ENCODE measurements at regions not wholly inside any gene's neighbourhood (a gene's known extent, or its start where the extent isn't known, plus 50 kb on each side); places are given as distances from the start of the nearest gene placed in this dataset.
A peak's percentile ranks its signal among the peaks of the same experiment; 100 is the strongest.

DNA sequence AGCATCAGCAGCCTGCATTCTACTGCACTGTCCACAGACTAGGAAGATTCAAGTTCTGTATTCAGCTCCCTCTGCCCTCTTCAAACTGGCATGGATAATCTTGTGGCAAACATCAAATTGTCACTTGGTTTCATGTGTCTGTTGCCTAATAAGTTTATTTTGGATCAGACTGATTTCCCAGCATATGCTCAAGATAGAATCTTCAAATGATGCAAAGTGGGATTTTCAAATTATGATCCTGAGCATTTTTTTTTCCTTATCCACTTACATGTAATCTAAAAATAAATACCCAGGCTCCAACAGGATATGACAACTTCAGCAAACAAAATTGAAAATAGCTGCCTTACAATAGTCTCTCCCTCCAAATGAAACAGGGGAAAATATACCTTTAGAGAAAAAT lies 160.9 kb upstream of the VRK2 start:
- no peak for DNase-seq
- Histone ChIP-seq H3K27me3 (replicated peaks) (no peaks in the 10 kb centered on the region), H3K27ac (no peak overlapping the region), H3K36me3 (replicated peaks) (no peaks in the 10 kb centered on the region), H3K4me3 (ENCODE audit: low read depth, low read length) (no peak overlapping the region)
- TF ChIP-seq CTCF (IDR thresholded peaks at IDR 0.05; ENCODE audit: low read depth, low read length, missing control alignments): no peak
- in situ Hi-C loops (cut with HindIII; ENCODE audit: low pct_ligation_motif_present, low sequenced_read_pairs): no loop called here

DNA sequence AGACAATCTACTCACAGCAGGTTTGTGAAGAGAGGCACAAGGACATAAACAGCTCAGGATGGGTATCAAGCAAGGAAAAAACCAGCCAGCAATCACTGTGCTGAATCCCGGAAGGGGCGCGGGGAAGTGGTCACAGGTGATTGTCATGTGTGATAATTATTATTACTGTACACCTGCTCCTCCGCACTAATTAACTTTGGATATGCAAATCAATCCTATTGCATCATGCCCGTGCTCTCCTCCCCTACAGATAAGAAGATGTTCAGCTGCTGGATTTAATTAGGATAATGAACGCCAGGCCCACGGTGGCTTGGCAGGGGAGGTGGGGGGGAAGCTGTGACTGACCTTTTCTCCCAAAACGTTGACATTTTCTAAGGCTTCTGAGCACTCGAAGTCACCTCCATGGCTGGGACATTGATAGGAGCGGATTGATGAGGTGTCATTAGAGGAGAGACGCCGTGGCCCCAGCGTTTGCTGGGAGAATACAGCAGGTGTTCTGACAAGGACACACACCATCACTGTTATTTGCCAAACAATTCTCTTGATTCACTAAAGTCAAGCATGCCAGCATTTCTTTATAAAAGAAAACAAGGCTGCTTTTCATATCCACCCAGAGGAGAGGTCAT lies 160.3 kb upstream of the VRK2 start:
- Histone ChIP-seq H3K27me3 (replicated peaks) (no peaks in the 10 kb centered on the region), H3K36me3 (replicated peaks) (no peaks in the 10 kb centered on the region), H3K27ac (no peak overlapping the region), H3K4me3 (ENCODE audit: low read depth, low read length) (no peak overlapping the region)
- no peak for DNase-seq
- TF ChIP-seq CTCF (IDR thresholded peaks at IDR 0.05; ENCODE audit: low read depth, low read length, missing control alignments): no peak
- in situ Hi-C loops (cut with HindIII; ENCODE audit: low pct_ligation_motif_present, low sequenced_read_pairs): no loop called here

GRCh38 chr2:57888463-57888862 lies 158.1 kb upstream of the VRK2 start:
- in situ Hi-C loops (cut with HindIII; ENCODE audit: low pct_ligation_motif_present, low sequenced_read_pairs): no loop called here
- no peak for DNase-seq
- no peaks in the 10 kb centered on the region for H3K36me3 ChIP-seq (replicated peaks)
- H3K4me3 ChIP-seq (ENCODE audit: low read depth, low read length): no peak overlapping the region
- TF ChIP-seq CTCF (IDR thresholded peaks at IDR 0.05; ENCODE audit: low read depth, low read length, missing control alignments): no peak
- H3K27me3 ChIP-seq (replicated peaks): no peaks in the 10 kb centered on the region
- no peak overlapping the region for H3K27ac ChIP-seq

DNA sequence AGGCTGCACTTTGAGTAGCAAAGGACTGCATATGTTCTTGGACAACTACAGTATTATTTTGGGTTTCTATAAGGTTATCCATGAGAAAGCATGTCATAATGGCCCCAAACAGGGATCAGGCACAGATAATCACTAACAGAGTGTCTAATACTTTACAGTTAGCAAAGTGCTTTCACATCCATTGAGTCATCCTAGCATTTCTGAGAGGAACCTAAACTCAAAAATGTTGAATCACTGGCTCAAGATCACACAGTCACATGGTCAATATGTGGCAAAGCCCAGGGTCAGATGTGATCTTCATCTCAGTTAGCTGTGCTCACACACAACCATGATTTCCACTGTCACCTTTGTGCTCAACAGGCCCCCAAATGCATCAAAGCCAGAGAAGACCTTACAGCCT lies 156.1 kb upstream of the VRK2 start:
- H3K27ac ChIP-seq: no peak overlapping the region
- H3K36me3 ChIP-seq (replicated peaks): no peaks in the 10 kb centered on the region
- in situ Hi-C loops (cut with HindIII; ENCODE audit: low pct_ligation_motif_present, low sequenced_read_pairs): no loop called here
- no peak overlapping the region for H3K4me3 ChIP-seq (ENCODE audit: low read depth, low read length)
- no peak for TF ChIP-seq CTCF (IDR thresholded peaks at IDR 0.05; ENCODE audit: low read depth, low read length, missing control alignments)
- no peaks in the 10 kb centered on the region for H3K27me3 ChIP-seq (replicated peaks)
- DNase-seq: peak; percentile 64

DNA sequence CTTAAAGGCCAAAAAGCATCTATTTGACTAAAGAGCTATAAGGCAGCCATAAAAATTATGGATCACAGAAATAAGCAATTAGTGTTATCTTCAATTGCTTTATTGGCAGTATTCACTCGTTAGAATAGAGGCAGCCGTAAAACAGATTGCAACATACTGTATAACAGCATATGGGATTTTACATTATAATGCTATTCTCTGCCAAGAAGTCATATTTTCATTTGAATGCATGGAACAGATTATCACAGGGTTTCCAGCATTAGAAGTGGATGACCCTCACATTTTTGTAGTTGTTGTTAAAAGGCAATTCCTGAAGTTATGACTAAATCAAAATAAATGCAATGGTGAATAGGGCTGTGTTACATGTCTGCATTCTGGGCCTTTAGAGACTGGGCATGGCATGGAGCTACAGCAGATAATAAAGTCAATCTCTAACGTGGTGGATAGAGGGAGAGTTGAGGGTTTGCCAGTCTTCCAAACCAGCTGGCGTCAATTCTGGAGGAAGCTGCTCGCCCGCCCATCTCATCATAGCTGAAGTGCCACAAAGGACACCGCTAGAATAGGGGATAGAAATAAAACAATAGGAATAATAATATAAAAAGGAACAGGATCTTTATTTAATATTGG lies 155.4 kb upstream of the VRK2 start:
- no peaks in the 10 kb centered on the region for H3K27me3 ChIP-seq (replicated peaks)
- DNase-seq: peak; percentile 27
- TF ChIP-seq CTCF (IDR thresholded peaks at IDR 0.05; ENCODE audit: low read depth, low read length, missing control alignments): no peak
- in situ Hi-C loops (cut with HindIII; ENCODE audit: low pct_ligation_motif_present, low sequenced_read_pairs): no loop called here
- H3K36me3 ChIP-seq (replicated peaks): no peaks in the 10 kb centered on the region
- H3K27ac ChIP-seq: no peak overlapping the region
- H3K4me3 ChIP-seq (ENCODE audit: low read depth, low read length): no peak overlapping the region

DNA sequence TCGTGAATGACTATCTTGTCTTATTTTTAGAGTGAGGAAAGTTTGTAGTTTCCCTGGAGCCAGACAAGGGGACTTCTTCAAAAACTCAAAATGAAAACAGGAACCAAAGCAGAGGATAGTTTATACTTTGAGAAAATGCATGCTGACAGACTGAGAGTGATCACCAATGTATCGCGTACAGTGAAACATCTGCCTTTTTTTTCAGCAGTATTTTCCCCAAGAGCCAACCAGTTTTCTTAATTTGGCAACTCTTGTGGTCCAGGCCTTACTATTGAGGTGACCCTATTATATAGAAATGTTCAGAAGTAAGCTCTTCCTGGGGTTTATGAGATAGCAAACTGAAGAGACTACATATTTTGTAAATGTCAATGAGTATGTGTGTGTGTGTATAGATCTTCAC lies 153.7 kb upstream of the VRK2 start:
- Histone ChIP-seq H3K27me3 (replicated peaks) (no peaks in the 10 kb centered on the region), H3K4me3 (ENCODE audit: low read depth, low read length) (no peak overlapping the region), H3K36me3 (replicated peaks) (no peaks in the 10 kb centered on the region), H3K27ac (no peak overlapping the region)
- in situ Hi-C loops (cut with HindIII; ENCODE audit: low pct_ligation_motif_present, low sequenced_read_pairs): no loop called here
- DNase-seq: no peak
- TF ChIP-seq CTCF (IDR thresholded peaks at IDR 0.05; ENCODE audit: low read depth, low read length, missing control alignments): no peak
